ENCODE measurements at regions not wholly inside any gene's neighbourhood (a gene's known extent, or its start where the extent isn't known, plus 50 kb on each side); places are given as distances from the start of the nearest gene placed in this dataset.

- intact Hi-C loops (cut with DNase I; ENCODE audit: low total_unique reads), result no loop called here
- H3K4me1 ChIP-seq, result peaks cover 0 to 9% (median 0%) of the 10 kb centered on the region in 6 donors
- H3K9me3 ChIP-seq, result no peaks in the 10 kb centered on the region
- no peak for DNase-seq
- H3K36me3 ChIP-seq, result no peaks in the 10 kb centered on the region
- TF ChIP-seq POLR2AphosphoS5 (IDR thresholded peaks at IDR 0.05), result no peak
- TF ChIP-seq POLR2A (IDR thresholded peaks at IDR 0.05), result no peak
- TF ChIP-seq CTCF (IDR thresholded peaks at IDR 0.05 in 8 of 11, conservative IDR thresholded peaks at IDR 0.05 in 3 of 11), result no peak
- peaks cover 0 to 29% (median 9%) of the 10 kb centered on the region in 7 donors for H3K27me3 ChIP-seq (replicated peaks in 1 of 7)
- WGBS, 5 donors, result 85 to 93% (median 86%) methylated on average over 5 of the region's 5 CpGs
- H3K27ac ChIP-seq, result no peak overlapping the region
- H3K4me3 ChIP-seq, result no peak overlapping the region
Observed at GRCh38 chr16:24674877-24675276, 54.6 kb upstream of the TNRC6A start.

GRCh38 chr16:24677388-24677787 lies 52.1 kb upstream of the TNRC6A start:
- Histone ChIP-seq H3K27me3 (replicated peaks in 1 of 7) (peaks cover 0 to 4% (median 0%) of the 10 kb centered on the region in 7 donors), H3K4me1 (no peaks in the 10 kb centered on the region), H3K9me3 (no peaks in the 10 kb centered on the region), H3K4me3 (no peak overlapping the region), H3K27ac (no peak overlapping the region), H3K36me3 (no peaks in the 10 kb centered on the region)
- intact Hi-C loops (cut with DNase I; ENCODE audit: low total_unique reads), result no loop called here
- DNase-seq, result no peak
- 87 to 93% (median 90%) methylated on average over 7 of the region's 7 CpGs for WGBS, 5 donors
- TF ChIP-seq POLR2A (IDR thresholded peaks at IDR 0.05), result no peak
- no peak for TF ChIP-seq POLR2AphosphoS5 (IDR thresholded peaks at IDR 0.05)
- TF ChIP-seq CTCF (IDR thresholded peaks at IDR 0.05 in 8 of 11, conservative IDR thresholded peaks at IDR 0.05 in 3 of 11), result no peak

All from spleen (tissue), 11 donors.